GM19455 (cell line): ENCODE measurements at regions not wholly inside any gene's neighbourhood (a gene's known extent, or its start where the extent isn't known, plus 50 kb on each side); places are given as distances from the start of the nearest gene placed in this dataset.

Experiments used
- ATAC-seq: cut with Tn5 transposase; IDR thresholded peaks from one replicate; pipeline ENCODE4 v1.9.1; 2021; ENCODE audit not compliant: unreplicated experiment

DNA sequence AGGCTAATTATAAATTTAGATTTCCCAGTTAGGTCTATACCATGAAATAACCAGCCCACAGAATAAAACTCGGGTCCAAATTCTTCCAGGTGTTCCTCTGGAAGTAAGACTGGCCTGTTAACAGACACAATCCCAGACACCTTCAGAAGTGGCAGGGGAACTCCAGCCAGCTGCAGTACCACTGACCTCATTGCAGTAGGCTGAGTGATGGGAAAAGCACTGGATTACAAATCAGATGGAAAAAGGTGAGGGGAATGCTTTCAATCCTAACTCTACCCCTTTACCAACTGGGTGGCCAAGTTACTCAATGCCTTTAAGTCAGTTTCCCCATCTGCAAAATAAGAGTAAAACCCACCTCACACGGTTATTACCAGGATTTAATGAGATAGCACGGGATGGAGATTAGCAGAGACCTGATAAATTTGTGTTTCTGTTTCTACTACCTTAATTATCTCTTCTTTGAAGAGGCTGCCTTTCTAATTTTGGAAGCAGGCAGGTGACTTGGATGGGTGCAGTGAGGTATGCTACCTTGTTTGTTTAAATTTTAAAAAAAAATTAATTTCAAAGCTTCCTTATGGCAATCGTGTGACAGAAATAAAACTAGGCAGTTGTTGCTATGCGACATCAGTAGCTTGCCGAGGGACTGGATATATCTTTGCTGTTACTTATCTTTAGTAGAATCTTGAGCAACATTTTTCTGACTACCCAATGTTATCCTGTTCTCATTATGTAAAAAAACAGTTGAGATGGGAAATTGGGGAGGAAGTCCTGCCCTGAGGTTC, 167.3 kb upstream of the GRIN2B start:
- no peak for ATAC-seq

DNA sequence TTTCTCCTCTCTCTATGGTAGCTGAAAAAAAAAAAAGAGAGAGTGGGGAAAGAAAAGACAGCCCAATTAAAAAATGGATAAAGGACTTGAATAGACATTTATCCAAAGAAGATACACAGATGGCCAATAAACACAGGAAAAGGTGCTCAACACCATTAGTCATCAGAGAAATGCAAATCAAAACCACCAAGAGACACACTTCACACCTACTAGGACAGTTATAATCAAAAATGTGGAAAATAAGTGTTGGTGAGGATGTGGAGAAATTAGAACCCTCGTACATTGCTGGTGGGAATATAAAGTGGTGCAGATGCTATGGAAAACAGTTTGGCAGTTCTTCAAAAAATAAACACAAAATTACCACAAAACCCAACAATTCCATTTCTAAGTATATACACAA, 172.4 kb upstream of the GRIN2B start:
- ATAC-seq = no peak

DNA sequence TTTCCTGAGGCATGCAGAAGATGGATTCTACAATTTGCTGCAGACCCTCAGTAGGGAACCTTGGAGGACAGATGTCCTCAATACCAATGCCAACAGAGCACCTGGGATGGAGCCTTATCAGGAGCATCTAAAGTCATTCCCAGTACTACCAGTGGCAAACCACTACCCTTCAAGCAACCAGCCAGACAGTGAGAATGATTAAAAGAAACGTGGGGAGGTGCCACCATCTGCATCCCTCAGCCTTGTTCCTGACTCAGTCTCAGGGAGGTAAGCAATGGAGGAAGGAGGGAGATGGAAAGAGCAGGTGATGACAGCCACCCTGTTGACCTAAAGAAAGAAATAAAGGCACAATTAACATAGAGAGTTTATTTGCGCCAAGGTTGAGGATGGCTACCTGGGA, 175.2 kb upstream of the GRIN2B start:
- ATAC-seq = peak; percentile 1

DNA sequence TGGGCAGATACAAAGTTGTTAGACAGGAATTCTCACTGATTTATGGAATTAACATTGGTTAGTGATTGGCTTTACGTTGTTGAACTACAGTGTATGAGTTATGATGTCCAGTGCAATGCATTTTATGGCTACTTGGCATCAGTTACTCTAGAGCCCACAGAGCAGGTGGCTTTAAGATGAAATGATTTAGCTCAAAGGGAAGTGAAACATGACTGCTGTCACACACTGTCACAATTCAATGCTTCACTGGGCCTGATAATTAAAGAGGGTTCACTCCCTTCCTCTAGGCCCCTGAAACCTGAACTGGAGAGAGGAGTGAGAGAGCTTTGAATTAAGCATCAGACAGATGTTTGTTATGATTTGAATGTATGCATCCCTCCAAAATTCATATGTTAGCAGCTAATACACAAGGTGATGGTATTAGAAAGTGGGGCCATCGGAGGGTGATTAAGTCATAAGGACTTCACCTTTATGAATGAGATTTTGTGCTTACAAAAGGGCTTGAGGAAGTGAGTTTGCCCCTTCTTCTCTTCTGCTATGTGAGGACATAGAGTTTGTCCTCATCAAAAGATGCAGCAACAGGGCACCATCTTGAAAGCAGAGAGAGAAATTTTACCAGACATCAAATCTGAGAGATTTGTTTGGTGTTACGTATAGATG, 175.8 kb upstream of the GRIN2B start:
- ATAC-seq = peak; percentile 98

DNA sequence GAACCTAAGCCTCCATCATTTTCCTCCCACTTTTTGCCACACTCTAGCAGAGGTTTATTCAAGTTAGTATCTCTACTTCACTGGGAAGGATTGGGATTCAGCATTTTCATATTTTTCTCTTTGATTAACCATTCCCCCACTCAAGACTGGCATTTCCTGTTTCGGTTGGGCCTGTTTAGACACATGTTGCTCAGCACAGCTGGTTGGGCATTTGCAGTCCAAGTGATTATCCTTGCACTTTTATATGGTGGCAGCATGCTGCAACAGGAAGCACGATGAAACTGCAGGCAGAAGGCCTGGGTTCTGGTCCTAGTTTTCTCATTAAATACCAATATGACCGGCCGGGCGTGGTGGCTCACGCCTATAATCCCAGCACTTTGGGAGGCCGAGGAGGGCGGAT, 182.9 kb upstream of the GRIN2B start:
- ATAC-seq = no peak

DNA sequence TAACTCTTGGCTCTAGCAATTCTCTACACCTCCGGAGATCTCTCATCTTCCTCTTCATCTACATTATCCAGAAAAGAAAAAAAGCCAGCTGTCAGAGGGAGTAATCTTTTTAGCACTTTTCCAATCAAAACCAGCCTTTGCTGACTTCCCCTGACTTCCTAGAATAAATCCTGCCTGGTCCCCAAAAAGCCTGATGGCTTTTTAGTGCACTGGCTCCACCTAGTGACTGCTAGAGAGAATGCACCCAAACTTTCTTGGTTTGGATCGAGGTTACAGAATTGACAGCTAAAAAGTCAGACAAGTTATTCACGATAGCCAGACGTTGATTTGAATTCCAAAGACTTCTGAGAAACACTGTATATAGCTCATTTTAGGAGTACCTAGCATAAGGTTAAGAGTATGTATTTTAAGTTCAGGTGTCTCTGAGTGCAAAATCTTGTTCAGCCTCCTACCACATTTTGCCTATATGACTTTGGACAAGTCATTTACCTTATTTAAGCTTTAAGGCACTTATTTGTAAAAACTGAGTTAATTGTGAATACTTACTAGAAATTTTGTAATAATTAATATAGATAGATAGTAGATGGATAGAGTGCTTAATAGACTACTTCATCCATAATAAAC, 185.7 kb upstream of the GRIN2B start:
- ATAC-seq = no peak

DNA sequence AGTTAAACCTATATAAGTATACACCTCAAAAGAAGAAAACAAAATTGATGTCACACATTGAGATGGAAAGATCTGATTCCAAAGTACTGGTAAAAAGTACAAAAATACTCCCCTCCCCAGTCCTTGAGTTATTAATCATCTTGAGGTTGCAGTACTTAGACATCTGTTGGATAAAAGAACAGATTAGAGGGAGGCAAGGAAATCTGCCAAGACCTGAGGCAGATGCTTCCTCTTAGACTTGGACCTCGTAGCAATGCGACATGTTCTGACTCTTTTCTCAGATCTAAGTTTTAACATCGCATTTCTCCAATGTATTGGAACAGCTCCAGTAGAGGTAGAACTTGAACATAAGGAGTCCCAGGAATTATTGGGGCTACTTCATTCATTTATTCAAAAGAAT, 187.9 kb upstream of the GRIN2B start:
- ATAC-seq = no peak

DNA sequence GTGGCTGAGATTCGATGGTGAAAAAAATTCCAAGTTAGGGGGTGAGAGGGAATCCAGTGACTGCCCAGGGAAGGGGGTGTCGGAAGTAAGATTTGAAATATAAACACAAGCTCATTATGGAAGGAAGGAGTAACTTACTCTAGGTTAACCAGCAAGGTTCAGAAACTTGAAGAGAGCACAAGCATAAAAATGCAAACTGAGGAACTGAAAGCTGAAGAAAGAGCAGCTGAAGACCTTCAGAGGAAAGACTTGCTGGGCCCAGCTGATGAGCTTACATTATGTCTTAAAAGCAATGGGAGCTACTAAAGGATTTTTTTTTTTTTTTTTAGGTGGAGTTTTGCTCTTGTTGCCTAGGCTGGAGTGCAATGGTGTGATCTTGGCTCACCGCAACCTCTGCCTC, 189.7 kb upstream of the GRIN2B start:
- ATAC-seq = peak; percentile 87

DNA sequence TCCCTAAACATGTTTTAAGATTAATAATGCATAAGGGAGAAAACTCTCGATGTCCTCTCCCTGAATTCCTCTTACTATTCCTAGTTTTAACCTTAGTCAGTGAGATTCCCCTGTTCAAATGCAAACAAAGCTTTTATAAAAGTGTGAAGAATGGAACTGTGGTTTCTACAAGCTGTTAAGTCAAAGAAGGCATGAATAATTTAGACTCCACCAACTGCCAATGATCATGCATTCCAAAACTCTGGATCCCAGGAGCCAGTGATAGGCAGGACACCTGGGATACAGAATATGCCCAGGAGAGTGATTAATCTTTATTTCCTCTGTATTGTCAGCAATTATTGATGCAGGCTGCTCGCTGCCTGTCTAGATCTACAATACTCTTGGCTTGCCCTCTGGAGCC, 190.3 kb upstream of the ATF7IP start:
- no peak for ATAC-seq

DNA sequence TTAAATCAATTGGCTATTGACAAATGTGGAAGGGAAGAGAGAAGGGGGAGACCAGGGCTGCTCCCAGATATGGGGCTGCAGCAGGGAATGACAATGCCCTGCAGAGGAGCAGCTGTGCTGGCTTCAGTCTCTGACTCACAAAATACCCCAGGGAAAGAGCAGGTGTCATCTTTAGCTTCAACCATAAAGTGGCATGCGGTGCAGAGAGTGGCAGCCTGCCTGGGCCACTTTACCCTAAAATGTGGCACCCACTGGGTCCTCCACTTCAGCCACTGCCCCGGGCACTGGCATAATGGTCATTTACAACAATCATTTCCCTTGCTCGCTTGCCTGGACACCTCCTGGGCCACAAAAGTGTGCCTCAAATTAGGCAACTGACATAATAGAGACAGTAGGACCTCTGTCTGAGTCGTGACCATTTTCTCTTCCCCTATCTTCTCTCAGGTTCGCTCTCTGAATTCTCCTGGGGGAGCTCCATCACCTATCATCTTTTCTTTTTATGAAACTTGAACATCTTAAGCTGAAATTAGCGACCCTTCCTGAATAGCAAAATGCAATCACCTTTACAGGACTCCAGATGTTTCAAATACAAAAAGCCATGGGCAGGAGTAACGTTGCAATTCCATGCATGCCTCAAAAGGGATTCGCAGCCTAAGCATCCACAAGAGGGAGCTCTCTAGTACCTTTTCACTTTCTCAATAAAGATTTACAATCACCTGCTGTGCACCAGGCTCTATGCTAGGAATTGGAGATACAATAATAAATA, 179.9 kb upstream of the ATF7IP start:
- ATAC-seq = peak; percentile 81

DNA sequence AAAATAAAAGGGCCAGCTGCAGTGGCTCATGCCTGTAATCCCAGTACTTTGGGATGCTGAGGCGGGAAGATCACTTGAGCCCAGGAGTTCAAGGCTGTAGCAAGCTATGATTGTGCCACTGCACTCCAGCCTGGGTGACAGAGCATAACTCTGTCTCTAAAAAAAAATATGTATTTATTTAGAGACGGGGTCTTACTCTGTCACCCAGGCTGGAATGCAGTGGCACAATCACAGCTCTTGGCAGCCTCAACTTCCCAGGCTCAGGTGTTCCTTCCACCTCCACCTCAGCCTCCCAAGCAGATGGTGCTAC, 179.3 kb upstream of the ATF7IP start:
- ATAC-seq = no peak

DNA sequence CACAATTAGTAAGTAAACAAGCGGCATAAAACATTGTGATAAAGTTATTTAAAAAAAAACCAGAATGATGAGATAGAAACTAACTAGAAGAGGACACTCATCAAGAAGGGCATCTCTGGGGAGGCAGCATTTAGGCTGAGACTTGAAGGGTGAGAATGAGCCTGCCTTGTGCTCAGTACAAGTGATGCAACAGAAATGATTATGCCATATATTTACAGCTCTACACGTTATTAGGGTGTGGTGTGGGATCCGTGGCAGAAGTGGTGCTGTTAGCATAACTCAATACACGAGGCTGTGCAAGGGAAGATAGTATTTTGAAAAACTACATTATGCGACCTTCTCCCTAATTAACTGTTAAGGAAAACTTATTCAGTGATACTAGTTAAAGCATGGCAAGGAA, 178.5 kb upstream of the ATF7IP start:
- no peak for ATAC-seq

DNA sequence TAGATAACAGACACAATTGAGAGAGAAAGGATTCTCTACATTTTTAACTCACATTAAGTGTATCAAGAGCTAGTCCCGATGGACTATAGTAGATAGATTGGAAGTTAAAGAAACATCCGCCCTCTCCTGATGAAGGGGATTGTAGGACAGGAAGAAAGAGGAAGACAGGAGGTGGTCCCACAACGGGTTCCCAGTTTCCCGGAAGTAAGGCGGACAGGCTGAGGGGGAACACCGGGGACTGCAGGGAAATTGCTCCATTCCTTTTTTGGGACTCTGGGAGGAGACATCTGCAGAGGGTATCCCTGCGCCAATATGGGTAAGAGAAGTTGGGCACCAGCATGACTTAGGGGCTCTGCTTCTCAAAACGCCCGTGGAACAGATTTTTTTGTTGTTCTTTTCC, 177.5 kb upstream of the ATF7IP start:
- ATAC-seq = no peak

DNA sequence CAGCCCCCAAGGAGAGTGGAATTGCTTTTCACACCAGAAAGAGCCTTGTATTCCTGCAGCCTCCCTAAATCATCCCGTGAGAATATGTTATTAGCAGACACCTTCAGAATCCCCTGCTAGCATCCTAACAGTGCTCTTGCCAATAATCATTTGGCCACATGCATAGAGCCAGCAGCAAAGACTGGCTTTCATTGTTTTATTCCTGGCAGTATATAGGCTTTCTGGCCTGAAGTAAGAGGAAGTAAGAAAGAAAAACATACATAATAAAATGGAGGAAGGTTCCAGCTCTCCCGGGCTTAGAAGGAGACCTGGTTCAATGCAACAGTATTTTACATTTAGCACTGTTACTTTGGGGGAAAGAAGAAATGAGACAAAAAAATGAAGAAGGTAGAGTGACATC, 176.7 kb upstream of the ATF7IP start:
- no peak for ATAC-seq

DNA sequence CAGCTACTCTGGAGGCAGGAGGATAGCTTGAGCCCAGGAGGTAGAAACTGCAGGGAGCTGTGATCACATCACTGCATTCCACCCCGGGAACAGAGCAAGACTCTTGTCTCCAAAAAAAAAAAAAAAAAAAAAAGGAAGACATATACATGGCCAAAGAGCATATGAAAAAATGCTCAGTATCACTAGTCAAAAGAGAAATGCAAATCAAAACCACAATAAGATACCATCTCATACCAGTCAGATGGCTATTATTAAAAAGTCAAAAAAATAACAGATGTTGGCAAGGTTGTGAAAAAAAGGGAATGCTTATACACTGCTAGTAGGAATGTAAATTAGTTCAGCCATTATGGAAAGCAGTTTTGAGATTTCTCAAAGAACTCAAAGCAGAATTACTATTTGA, 174.8 kb upstream of the ATF7IP start:
- no peak for ATAC-seq

DNA sequence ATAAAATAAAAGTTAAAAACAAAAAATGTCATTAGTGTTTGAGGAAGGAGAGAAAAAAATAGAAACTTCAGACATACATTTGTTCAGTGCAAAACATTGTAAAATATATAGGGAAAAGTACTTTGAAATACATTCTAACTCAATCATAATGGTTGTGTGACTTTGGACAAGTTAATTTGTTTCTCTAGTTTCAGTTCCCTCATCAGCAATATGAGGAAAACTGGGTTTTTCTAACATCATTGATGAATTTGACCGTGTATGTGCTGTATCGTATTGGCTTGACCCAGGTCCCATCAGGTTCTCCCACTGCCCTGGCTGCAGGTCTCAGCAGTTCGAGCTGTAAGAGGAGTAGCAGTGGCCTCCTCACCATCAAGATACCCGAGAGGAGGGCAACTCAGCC, 173.9 kb upstream of the ATF7IP start:
- ATAC-seq = no peak

DNA sequence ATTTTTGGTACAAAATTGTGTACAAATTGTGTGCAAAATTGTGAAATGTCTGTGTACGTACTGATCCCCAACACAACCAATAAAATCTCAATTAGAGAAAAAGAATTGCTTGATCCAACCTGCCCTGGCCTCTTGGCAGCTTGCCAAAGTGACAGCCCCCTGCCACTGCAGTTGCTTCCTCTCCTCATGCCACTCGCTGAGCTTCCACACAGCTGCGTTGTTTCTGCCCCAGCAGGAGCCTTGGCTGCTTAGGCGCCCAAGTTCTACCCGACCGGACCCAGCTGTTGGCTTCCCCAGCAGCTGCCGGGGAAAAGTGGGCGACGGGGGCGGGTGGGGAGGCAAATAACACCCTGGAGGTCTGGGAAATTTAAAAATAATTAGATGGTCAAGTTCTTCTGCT, 171.8 kb upstream of the ATF7IP start:
- ATAC-seq = no peak

DNA sequence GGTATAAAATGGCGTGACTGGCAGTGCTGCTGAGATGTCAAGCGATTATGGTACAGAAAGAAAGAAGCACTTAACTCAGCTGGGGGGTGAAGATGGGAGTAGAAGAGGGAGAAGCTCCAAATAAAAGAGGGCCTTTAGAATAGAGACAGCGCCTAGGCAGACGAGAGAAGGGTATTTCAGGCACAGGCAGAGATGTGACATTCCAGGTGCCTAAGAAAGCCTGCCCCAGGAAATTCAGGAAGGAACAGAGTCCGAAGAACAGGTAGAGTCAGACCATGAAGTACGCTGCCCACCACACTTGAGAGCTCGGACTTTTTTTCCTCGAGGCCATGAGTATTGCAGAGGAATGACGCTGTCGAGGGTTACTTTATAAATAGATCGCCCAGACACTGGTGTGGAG, 170.9 kb upstream of the ATF7IP start:
- ATAC-seq = no peak

DNA sequence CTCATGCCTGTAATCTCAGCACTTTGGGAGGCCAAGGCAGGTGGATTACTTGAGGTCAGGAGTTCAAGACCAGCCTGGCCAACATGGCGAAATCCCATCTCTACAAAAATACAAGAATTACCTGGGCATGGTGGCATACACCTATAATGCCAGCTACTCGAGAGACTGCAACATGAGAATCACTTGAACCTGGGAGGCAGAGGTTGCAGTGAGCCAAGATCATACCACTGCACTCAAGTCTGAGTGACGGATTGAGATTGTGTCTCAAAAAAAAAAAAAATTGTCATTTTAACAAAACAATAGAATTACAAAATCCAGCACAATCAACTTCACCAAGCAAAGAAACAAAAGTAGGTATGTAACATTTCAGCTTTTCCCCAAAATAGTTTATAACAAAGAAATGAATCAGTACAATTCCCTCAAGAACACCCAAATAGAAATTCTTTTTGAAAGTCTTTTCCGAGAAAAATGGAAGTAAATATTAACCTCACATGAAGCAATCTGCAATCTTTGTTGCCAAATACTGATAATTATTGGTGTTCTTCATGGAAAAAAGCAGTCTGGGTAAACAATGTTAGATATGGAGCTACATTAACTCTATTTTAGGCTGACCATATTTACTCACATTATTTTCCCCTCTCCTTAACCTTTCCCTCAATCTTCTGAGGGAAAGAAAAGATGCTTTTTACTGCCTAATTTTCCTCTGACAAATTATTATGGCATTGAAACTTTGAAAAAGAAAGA, 165.9 kb upstream of the ATF7IP start:
- no peak for ATAC-seq

DNA sequence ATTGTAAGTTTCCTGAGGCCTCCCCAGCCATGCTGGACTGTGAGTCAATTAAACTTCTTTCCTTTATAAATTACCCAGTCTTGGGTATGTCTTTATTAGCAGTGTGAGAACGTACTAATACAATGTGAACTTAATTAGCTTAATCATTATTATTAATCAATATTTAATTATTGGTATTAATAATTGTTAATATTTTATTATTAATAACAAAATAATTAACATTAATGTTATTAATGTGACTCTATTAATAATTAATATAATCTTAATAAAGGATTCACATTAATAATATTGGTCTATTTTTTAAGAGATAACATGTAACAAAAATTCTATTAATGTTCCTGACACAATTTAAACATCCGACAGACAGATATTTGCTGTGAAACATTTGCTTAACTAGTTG, 164.9 kb upstream of the ATF7IP start:
- no peak for ATAC-seq

DNA sequence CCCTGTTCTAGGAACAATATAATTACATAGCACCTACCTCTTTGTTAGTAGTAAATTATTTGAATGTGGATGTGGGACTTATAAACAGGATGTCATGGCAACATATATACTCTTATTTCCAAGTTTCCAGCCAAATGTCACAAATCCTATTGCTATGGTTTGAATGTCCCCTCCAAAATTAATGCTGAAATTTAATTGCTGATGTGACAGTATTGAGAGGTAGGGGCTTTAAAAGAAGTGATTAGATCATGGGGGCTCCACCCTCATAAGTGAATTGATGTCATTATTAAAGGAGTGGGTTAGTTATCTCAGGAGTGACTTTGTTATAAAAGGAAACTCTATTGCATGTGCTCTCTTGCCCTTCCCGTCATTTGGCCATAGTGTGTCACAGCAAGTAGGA, 164.2 kb upstream of the ATF7IP start:
- no peak for ATAC-seq
